ENCODE measurements at regions not wholly inside any gene's neighbourhood (a gene's known extent, or its start where the extent isn't known, plus 50 kb on each side); places are given as distances from the start of the nearest gene placed in this dataset.

- TF ChIP-seq, protein P1, sequence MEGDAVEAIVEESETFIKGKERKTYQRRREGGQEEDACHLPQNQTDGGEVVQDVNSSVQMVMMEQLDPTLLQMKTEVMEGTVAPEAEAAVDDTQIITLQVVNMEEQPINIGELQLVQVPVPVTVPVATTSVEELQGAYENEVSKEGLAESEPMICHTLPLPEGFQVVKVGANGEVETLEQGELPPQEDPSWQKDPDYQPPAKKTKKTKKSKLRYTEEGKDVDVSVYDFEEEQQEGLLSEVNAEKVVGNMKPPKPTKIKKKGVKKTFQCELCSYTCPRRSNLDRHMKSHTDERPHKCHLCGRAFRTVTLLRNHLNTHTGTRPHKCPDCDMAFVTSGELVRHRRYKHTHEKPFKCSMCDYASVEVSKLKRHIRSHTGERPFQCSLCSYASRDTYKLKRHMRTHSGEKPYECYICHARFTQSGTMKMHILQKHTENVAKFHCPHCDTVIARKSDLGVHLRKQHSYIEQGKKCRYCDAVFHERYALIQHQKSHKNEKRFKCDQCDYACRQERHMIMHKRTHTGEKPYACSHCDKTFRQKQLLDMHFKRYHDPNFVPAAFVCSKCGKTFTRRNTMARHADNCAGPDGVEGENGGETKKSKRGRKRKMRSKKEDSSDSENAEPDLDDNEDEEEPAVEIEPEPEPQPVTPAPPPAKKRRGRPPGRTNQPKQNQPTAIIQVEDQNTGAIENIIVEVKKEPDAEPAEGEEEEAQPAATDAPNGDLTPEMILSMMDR (conservative IDR thresholded peaks at IDR 0.05; ENCODE audit: low read depth, low read length): no peak
- TF ChIP-seq POLR2A (IDR thresholded peaks at IDR 0.05; ENCODE audit: low read depth, low read length): no peak
- TF ChIP-seq USF2 (IDR thresholded peaks at IDR 0.05; ENCODE audit: low read depth, low read length): no peak
- TF ChIP-seq RFX5 (IDR thresholded peaks at IDR 0.05; ENCODE audit: low read depth, low read length): no peak
- no peak for TF ChIP-seq BHLHE40 (IDR thresholded peaks at IDR 0.05; ENCODE audit: low read depth, low read length)
Observed at GRCh38 chr15:61725251-61725650, 335.0 kb downstream of the VPS13C start.
